Astrocyte of the spinal cord (primary cell): ENCODE measurements at regions not wholly inside any gene's neighbourhood (a gene's known extent, or its start where the extent isn't known, plus 50 kb on each side); places are given as distances from the start of the nearest gene placed in this dataset.

Experiments
- DNase-seq: peaks from one replicate; pipeline ENCODE4 v3.0.0; 2011; ENCODE audit warnings: low read depth, low spot score
- H3K4me3 ChIP-seq: 2 replicates; pipeline ENCODE4 v1.5.1; 2011; ENCODE audit warnings: low read depth, mild to moderate bottlenecking, low read length, moderate library complexity
- CTCF ChIP-seq: IDR thresholded peaks from 2 replicates; pipeline ENCODE4 v1.5.1; 2012; ENCODE audit warnings: low read depth, mild to moderate bottlenecking, low read length, inconsistent platforms
- in situ Hi-C: cut with HindIII; loops from 2 replicates; pipeline ENCODE4 v1.10.0; 2017; ENCODE audit warnings: low sequenced_read_pairs

GRCh38 chr1:195516036-195516435 is 1092.2 kb downstream of the KCNT2 start:
- TF ChIP-seq CTCF = no peak
- in situ Hi-C loops = no loop called here
- no peak overlapping the region for H3K4me3 ChIP-seq
- DNase-seq = no peak

- H3K4me3 ChIP-seq = no peak overlapping the region
- no peak for TF ChIP-seq CTCF
- no peak for DNase-seq
- in situ Hi-C loops = no loop called here
Observed at GRCh38 chr1:195511501-195511900, 1096.7 kb downstream of the KCNT2 start.

- no peak for TF ChIP-seq CTCF
- in situ Hi-C loops = no loop called here
- no peak overlapping the region for H3K4me3 ChIP-seq
- DNase-seq = no peak
Observed at GRCh38 chr1:195501118-195501517, 1107.1 kb downstream of the KCNT2 start.

GRCh38 chr1:195495720-195496635 is 1112.3 kb downstream of the KCNT2 start:
- in situ Hi-C loops = no loop called here
- TF ChIP-seq CTCF = no peak
- H3K4me3 ChIP-seq = no peak overlapping the region
- DNase-seq = no peak

- no peak overlapping the region for H3K4me3 ChIP-seq
- in situ Hi-C loops = no loop called here
- TF ChIP-seq CTCF = no peak
- DNase-seq = no peak
Observed at GRCh38 chr1:195482137-195482536, 1126.1 kb downstream of the KCNT2 start.

GRCh38 chr1:195481293-195481692 is 1126.9 kb downstream of the KCNT2 start:
- no peak for TF ChIP-seq CTCF
- no peak for DNase-seq
- in situ Hi-C loops = no loop called here
- H3K4me3 ChIP-seq = no peak overlapping the region
